ENCODE measurements at regions not wholly inside any gene's neighbourhood (a gene's known extent, or its start where the extent isn't known, plus 50 kb on each side); places are given as distances from the start of the nearest gene placed in this dataset.

- no peak for TF ChIP-seq EGR1 (IDR thresholded peaks at IDR 0.05; ENCODE audit: low read depth)
- no peak for TF ChIP-seq ZNF274 (IDR thresholded peaks at IDR 0.05; ENCODE audit: low read depth, low read length)
- TF ChIP-seq POLR2A (IDR thresholded peaks at IDR 0.05; ENCODE audit: borderline replicate concordance, extremely low read depth, insufficient read depth, insufficient read length) = no peak
These were observed 472.4 kb downstream of the SH2D1A start for GRCh38 chrX:124818764-124819163.

Measured in HCT116 (cell line).